Thyroid gland (tissue), 4 donors: ENCODE measurements at regions not wholly inside any gene's neighbourhood (a gene's known extent, or its start where the extent isn't known, plus 50 kb on each side); places are given as distances from the start of the nearest gene placed in this dataset.

Experiments
- DNase-seq, 2 donors: peaks; one replicate each; pipeline ENCODE4 v3.0.0-alpha.2; 2019
- H3K27ac ChIP-seq, 3 donors: fragments of 200-600 bp; sonication (generic); 1 replicate in 2 of 3; 2 replicates in 1 of 3; pipeline ENCODE4 v1.5.1; 2016 to 2019; ENCODE audit warnings: mild to moderate bottlenecking in 1 of 3, moderate library complexity in 1 of 3
- H3K27me3 ChIP-seq: fragments of 200-600 bp; sonication (generic); one replicate; pipeline ENCODE4 v1.5.1; 2019
- H3K36me3 ChIP-seq, 2 donors: fragments of 200-600 bp; sonication (generic); one replicate each; pipeline ENCODE4 v1.5.1; 2016 to 2019
- H3K4me1 ChIP-seq, 2 donors: fragments of 200-600 bp; sonication (generic); one replicate each; pipeline ENCODE4 v1.5.1; 2017 to 2019
- H3K4me3 ChIP-seq, 3 donors: fragments of 200-600 bp; sonication (generic); replicated peaks in 1 of 3; 1 replicate in 2 of 3; 2 replicates in 1 of 3; pipeline ENCODE4 v1.5.1; 2016; ENCODE audit warnings: mild to moderate bottlenecking in 1 of 3
- H3K9me3 ChIP-seq: fragments of 200-600 bp; sonication (generic); one replicate; pipeline ENCODE4 v1.5.1; 2017
- POLR2A ChIP-seq, 2 donors: fragments of 450-650 bp; IDR thresholded peaks; one replicate each; pipeline ENCODE4 v1.6.1; 2017; ENCODE audit warnings: antibody characterized with exemption in 2 of 2, mild to moderate bottlenecking in 2 of 2, moderate library complexity in 1 of 2
- WGBS, 2 donors: methylation state at CpG; one replicate each; pipeline ENCODE4 v1.1.5; 2017; 5-methylcytosine and 5-hydroxymethylcytosine counted together
- intact Hi-C: fragments of 100-400 bp; cut with DNase I; formaldehyde crosslinking; loops from one replicate; pipeline ENCODE4 v1.15.1; 2023
- TF ChIP-seq, protein P1 (sequence below), 6 experiments: fragments of 200-600 bp in 3 of 6; fragments of 450-650 bp in 3 of 6; sonication (generic) in 3 of 6; IDR thresholded peaks; one replicate each; pipeline ENCODE4 v1.5.1; 2016 to 2019; ENCODE audit warnings: antibody characterized with exemption in 6 of 6, mild to moderate bottlenecking in 2 of 6, inconsistent platforms in 1 of 6, moderate library complexity in 1 of 6

DNA sequence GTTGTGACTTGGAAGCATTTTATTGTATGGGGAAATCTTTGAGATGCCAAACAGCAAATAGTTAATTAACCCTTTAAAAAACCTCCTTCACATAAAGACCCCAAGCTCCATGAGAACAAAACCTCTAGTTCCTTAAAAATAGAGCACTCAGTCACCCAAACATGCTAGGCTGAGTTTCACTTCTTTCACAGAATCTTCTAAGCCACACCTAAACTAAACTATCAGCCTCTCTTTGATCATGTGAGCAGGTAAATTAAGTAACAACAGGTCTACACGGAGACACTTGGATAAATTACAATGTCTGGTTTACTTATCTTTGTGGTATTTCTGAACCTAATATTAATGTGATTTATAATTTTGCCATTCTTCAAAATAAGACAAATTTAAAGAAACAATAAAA lies 205.2 kb upstream of the MARCKS start:
- Histone ChIP-seq H3K27me3 (no peaks in the 10 kb centered on the region), H3K4me3 (no peak overlapping the region), H3K4me1 (peaks cover 4 to 7% of the 10 kb centered on the region in 2 donors), H3K36me3 (no peaks in the 10 kb centered on the region), H3K9me3 (no peaks in the 10 kb centered on the region), H3K27ac (no peak overlapping the region)
- TF ChIP-seq, protein P1, sequence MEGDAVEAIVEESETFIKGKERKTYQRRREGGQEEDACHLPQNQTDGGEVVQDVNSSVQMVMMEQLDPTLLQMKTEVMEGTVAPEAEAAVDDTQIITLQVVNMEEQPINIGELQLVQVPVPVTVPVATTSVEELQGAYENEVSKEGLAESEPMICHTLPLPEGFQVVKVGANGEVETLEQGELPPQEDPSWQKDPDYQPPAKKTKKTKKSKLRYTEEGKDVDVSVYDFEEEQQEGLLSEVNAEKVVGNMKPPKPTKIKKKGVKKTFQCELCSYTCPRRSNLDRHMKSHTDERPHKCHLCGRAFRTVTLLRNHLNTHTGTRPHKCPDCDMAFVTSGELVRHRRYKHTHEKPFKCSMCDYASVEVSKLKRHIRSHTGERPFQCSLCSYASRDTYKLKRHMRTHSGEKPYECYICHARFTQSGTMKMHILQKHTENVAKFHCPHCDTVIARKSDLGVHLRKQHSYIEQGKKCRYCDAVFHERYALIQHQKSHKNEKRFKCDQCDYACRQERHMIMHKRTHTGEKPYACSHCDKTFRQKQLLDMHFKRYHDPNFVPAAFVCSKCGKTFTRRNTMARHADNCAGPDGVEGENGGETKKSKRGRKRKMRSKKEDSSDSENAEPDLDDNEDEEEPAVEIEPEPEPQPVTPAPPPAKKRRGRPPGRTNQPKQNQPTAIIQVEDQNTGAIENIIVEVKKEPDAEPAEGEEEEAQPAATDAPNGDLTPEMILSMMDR (IDR thresholded peaks at IDR 0.05): no peak
- no peak for TF ChIP-seq POLR2A (IDR thresholded peaks at IDR 0.05)
- DNase-seq: no peak
- 63 to 74% methylated on average over 1 of the region's 1 CpG for WGBS, 2 donors
- intact Hi-C loops: no loop called here

DNA sequence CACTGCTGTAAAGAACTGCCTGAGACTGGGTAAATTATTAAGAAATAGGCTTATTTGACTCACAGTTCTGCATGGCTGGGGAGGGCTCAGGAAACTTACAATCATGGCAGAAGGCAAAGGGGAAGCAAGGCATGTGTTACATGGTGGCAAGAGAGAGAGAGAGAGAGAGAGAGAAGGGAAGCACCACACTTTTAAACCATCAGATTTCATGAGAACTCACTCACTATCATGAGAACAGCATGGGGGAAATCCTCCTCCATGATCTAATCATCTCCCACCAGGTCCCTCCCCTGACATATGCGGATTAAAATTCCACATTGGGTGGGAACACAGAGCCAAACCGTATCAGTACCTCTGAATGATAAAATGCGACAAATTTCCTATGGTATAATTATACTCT lies 203.9 kb upstream of the MARCKS start:
- no peak overlapping the region for H3K4me3 ChIP-seq
- H3K4me1 ChIP-seq: peaks cover 4 to 7% of the 10 kb centered on the region in 2 donors
- WGBS, 2 donors: 96 to 99% methylated on average over 3 of the region's 3 CpGs
- H3K36me3 ChIP-seq: no peaks in the 10 kb centered on the region
- intact Hi-C loops: no loop called here
- no peak for TF ChIP-seq POLR2A (IDR thresholded peaks at IDR 0.05)
- no peak overlapping the region for H3K27ac ChIP-seq
- no peaks in the 10 kb centered on the region for H3K9me3 ChIP-seq
- no peak for DNase-seq
- no peaks in the 10 kb centered on the region for H3K27me3 ChIP-seq

DNA sequence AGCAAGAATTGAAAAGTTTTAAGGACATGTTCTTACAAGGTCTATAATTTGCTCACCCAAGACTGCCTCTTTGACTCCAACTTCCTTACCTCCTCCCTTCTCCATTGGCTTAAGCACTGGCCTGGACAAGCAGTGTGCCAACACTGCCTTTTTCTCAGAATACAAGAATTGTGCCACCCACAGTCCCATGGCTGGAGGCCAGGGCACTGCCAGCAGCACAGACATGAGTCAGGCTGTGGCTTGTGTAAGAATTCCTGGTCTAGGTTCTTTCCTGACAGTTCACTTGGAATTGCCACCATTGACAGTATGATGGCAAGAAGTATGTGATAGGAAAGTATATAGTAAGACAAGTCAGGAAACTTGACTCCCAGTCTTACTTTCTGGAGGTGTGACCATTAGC lies 202.7 kb upstream of the MARCKS start:
- Histone ChIP-seq H3K27me3 (no peaks in the 10 kb centered on the region), H3K4me3 (no peak overlapping the region), H3K27ac (no peak overlapping the region), H3K4me1 (peaks cover 4 to 7% of the 10 kb centered on the region in 2 donors), H3K9me3 (no peaks in the 10 kb centered on the region), H3K36me3 (no peaks in the 10 kb centered on the region)
- DNase-seq: peak; percentile 87 to 92
- TF ChIP-seq, protein P1 (IDR thresholded peaks at IDR 0.05): no peak
- no peak for TF ChIP-seq POLR2A (IDR thresholded peaks at IDR 0.05)
- intact Hi-C loops: no loop called here

DNA sequence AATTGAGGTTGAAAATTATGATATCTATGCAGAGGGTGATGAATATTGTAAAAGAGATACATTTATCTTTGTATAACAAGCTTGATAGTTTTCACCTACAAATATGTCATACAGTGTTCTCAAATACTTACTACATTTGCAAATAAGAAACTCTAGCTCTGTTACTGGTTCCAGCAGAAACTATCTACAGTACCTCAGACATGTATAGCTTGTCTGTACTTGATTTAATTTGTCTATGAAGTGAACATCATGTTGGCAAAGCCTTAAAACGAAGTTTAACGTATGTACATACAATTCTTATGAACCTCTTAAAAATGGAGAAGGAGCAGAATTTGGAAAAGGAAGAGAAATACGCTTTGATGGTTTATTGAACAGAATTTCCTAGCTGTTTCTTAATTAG lies 201.4 kb upstream of the MARCKS start:
- H3K4me3 ChIP-seq: no peak overlapping the region
- peaks cover 4 to 7% of the 10 kb centered on the region in 2 donors for H3K4me1 ChIP-seq
- H3K9me3 ChIP-seq: no peaks in the 10 kb centered on the region
- H3K27ac ChIP-seq: no peak overlapping the region
- WGBS, 2 donors: 92 to 98% methylated on average over 3 of the region's 3 CpGs
- no peak for DNase-seq
- TF ChIP-seq, protein P1 (IDR thresholded peaks at IDR 0.05): no peak
- TF ChIP-seq POLR2A (IDR thresholded peaks at IDR 0.05): no peak
- no peaks in the 10 kb centered on the region for H3K36me3 ChIP-seq
- intact Hi-C loops: no loop called here
- no peaks in the 10 kb centered on the region for H3K27me3 ChIP-seq

DNA sequence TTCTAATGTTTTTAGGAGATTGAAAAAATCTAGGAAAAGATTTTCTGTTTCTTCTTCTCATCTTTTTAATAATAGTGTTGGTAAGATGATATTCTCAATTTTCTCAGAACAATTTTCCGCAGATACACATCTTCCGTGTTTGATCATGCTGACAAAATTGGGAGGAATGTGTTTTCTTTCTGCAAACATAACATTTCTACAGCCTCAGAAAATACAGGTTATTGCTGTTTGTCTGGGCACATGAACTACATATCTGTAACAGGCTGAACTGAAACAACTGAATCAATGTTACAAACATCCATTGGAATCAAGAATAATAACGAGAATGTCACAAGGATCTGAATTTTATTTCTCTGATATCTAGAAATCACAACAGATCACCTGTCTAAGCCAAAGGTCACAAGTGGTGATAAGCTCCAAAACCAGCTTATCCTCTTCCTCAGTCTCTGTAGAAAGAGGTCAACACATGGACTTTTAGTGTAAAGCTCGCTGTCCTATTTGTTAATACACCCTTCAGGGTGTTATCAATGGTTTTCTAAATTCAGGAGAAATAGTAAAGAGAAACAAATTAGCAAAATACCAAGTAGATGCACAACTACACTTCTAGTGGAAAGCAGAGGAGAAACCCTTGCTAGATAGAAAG lies 197.3 kb upstream of the MARCKS start:
- Histone ChIP-seq H3K36me3 (no peaks in the 10 kb centered on the region), H3K9me3 (no peaks in the 10 kb centered on the region), H3K27me3 (no peaks in the 10 kb centered on the region), H3K27ac (no peak overlapping the region), H3K4me3 (no peak overlapping the region), H3K4me1 (no peaks in the 10 kb centered on the region)
- WGBS, 2 donors: 91 to 95% methylated on average over 4 of the region's 4 CpGs
- intact Hi-C loops: no loop called here
- DNase-seq: no peak
- TF ChIP-seq, protein P1 (IDR thresholded peaks at IDR 0.05): no peak
- TF ChIP-seq POLR2A (IDR thresholded peaks at IDR 0.05): no peak
